Lower leg skin (tissue), 3 donors: ENCODE measurements at regions not wholly inside any gene's neighbourhood (a gene's known extent, or its start where the extent isn't known, plus 50 kb on each side); places are given as distances from the start of the nearest gene placed in this dataset.

Source experiments
- CTCF ChIP-seq, 3 donors: fragments of 450-650 bp; IDR thresholded peaks; one replicate each; pipeline ENCODE4 v1.5.1; 2016; ENCODE audit warnings: antibody characterized with exemption in 3 of 3, mild to moderate bottlenecking in 3 of 3, moderate library complexity in 2 of 3
- POLR2A ChIP-seq, 2 donors: fragments of 450-650 bp; IDR thresholded peaks; one replicate each; pipeline ENCODE4 v1.6.1; 2016 to 2017; ENCODE audit warnings: antibody characterized with exemption in 2 of 2, mild to moderate bottlenecking in 1 of 2, moderate library complexity in 1 of 2

DNA sequence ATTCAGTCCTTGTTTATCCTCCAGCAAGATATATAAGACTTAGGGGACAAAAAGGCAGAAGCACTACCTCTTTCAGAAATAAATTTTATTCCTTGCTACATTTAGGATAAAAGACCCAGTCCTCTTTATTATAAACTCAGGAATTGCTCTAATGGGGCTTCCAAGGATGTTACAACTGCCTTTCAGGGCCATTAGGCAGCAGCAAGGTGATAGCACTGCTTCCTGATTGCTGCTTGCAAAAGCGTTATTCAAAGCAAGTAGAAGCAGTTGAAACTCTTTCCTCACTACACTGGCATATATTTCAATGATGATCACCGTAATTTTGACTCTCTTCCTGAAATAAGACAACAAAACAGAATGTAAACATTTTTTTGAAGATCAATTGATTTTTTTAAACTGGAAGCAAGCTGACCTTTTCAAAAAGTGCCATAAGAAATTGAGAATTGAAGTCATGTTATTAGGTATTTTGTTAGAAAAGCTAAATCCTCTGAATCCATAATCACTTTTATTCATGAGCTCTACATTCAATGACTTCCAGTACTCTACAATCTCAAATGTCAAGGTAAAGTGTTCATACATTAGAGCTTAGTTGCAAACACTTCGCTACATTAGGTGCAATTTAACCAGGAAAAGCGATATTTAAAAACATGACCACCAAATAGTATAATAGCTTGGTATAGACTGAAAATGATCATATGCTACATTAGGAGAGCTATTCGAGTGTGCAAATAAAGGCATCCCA, 233.4 kb upstream of the SYT10 start:
- TF ChIP-seq CTCF (IDR thresholded peaks at IDR 0.05) (no peak), POLR2A (IDR thresholded peaks at IDR 0.05) (no peak)
